Colonic mucosa (tissue), 4 donors: ENCODE measurements at regions not wholly inside any gene's neighbourhood (a gene's known extent, or its start where the extent isn't known, plus 50 kb on each side); places are given as distances from the start of the nearest gene placed in this dataset.

Source experiments
- DNase-seq: peaks from one replicate; pipeline ENCODE4 v3.0.0-alpha.2; 2020
- H3K27ac ChIP-seq: fragments of 200-600 bp; one replicate; pipeline ENCODE4 v1.8.0; 2021
- H3K27me3 ChIP-seq: fragments of 200-600 bp; one replicate; pipeline ENCODE4 v1.8.0; 2021
- H3K36me3 ChIP-seq: fragments of 200-600 bp; one replicate; pipeline ENCODE4 v1.8.0; 2021
- H3K4me1 ChIP-seq: fragments of 200-600 bp; one replicate; pipeline ENCODE4 v1.8.0; 2021; ENCODE audit warnings: mild to moderate bottlenecking
- H3K4me3 ChIP-seq: fragments of 200-600 bp; one replicate; pipeline ENCODE4 v1.8.0; 2021
- H3K9ac ChIP-seq, 2 donors: one replicate each; pipeline ENCODE4 v1.7.0; 2013; ENCODE audit warnings: control low read depth in 2 of 2, low read depth in 2 of 2, low read length in 2 of 2
- H3K9me3 ChIP-seq: fragments of 200-600 bp; one replicate; pipeline ENCODE4 v1.8.0; 2021
- CTCF ChIP-seq: fragments of 200-600 bp; IDR thresholded peaks from one replicate; pipeline ENCODE4 v1.8.0; 2022; ENCODE audit warnings: antibody characterized with exemption, mild to moderate bottlenecking
- intact Hi-C: fragments of 100-400 bp; cut with DNase I; formaldehyde crosslinking; loops from one replicate; pipeline ENCODE4 v1.14.1; 2022
- donor health status: healthy.
- donor health status: DM: no; HTN: no; CAD: no.
- donor health status: DM: no; HTN: no; CAD: no.

- no peaks in the 10 kb centered on the region for H3K9me3 ChIP-seq
- no peak for TF ChIP-seq CTCF
- no peaks in the 10 kb centered on the region for H3K36me3 ChIP-seq
- H3K4me3 ChIP-seq, result no peak overlapping the region
- DNase-seq, result no peak
- H3K9ac ChIP-seq, result no peak overlapping the region
- no peaks in the 10 kb centered on the region for H3K27me3 ChIP-seq
- peak overlapping the region; percentile 55 for H3K27ac ChIP-seq
- peaks cover 11% of the 10 kb centered on the region for H3K4me1 ChIP-seq
- intact Hi-C loops, result no loop called here
Measured at GRCh38 chr2:9135822-9136558, 70.6 kb upstream of the ASAP2 start.

- intact Hi-C loops, result no loop called here
- no peak for DNase-seq
- no peaks in the 10 kb centered on the region for H3K4me1 ChIP-seq
- H3K9me3 ChIP-seq, result no peaks in the 10 kb centered on the region
- no peaks in the 10 kb centered on the region for H3K27me3 ChIP-seq
- no peaks in the 10 kb centered on the region for H3K36me3 ChIP-seq
- TF ChIP-seq CTCF, result no peak
- H3K4me3 ChIP-seq, result no peak overlapping the region
- H3K27ac ChIP-seq, result no peak overlapping the region
- no peak overlapping the region for H3K9ac ChIP-seq
Measured at GRCh38 chr2:9127316-9127715, 79.3 kb upstream of the ASAP2 start.

- no peak for DNase-seq
- H3K27me3 ChIP-seq, result no peaks in the 10 kb centered on the region
- no peaks in the 10 kb centered on the region for H3K36me3 ChIP-seq
- no peaks in the 10 kb centered on the region for H3K4me1 ChIP-seq
- H3K9ac ChIP-seq, result no peak overlapping the region
- no peak overlapping the region for H3K4me3 ChIP-seq
- TF ChIP-seq CTCF, result no peak
- H3K9me3 ChIP-seq, result no peaks in the 10 kb centered on the region
- H3K27ac ChIP-seq, result no peak overlapping the region
- intact Hi-C loops, result no loop called here
Measured at GRCh38 chr2:9126540-9126939, 80.1 kb upstream of the ASAP2 start.

GRCh38 chr2:9124231-9124741, 82.3 kb upstream of the ASAP2 start:
- no peak overlapping the region for H3K9ac ChIP-seq
- TF ChIP-seq CTCF, result no peak

GRCh38 chr2:9123069-9123468, 83.5 kb upstream of the ASAP2 start:
- H3K9ac ChIP-seq, result no peak overlapping the region
- no peaks in the 10 kb centered on the region for H3K4me1 ChIP-seq
- intact Hi-C loops, result no loop called here
- H3K36me3 ChIP-seq, result no peaks in the 10 kb centered on the region
- H3K9me3 ChIP-seq, result no peaks in the 10 kb centered on the region
- DNase-seq, result no peak
- no peak for TF ChIP-seq CTCF
- H3K27ac ChIP-seq, result no peak overlapping the region
- H3K27me3 ChIP-seq, result no peaks in the 10 kb centered on the region
- H3K4me3 ChIP-seq, result no peak overlapping the region

More at GRCh38 chr2:9124231-9124741, 82.3 kb upstream of the ASAP2 start:
- H3K9me3 ChIP-seq, result no peaks in the 10 kb centered on the region
- no peak overlapping the region for H3K27ac ChIP-seq
- no peaks in the 10 kb centered on the region for H3K36me3 ChIP-seq
- H3K27me3 ChIP-seq, result no peaks in the 10 kb centered on the region
- H3K4me1 ChIP-seq, result no peaks in the 10 kb centered on the region
- no peak for DNase-seq
- H3K4me3 ChIP-seq, result no peak overlapping the region
- intact Hi-C loops, result no loop called here
